IgD-negative memory B cell (primary cell): ENCODE measurements at regions not wholly inside any gene's neighbourhood (a gene's known extent, or its start where the extent isn't known, plus 50 kb on each side); places are given as distances from the start of the nearest gene placed in this dataset.

Experiments used
- H3K27ac Mint-ChIP-seq, 3 donors: one replicate each; pipeline ENCODE4 v1.8.0; 2020 to 2022; ENCODE audit warnings: mild to moderate bottlenecking in 3 of 3, mixed read lengths in 3 of 3, moderate library complexity in 1 of 3
- H3K27me3 Mint-ChIP-seq: one replicate; pipeline ENCODE4 v1.8.0; 2021; ENCODE audit warnings: mixed read lengths
- H3K36me3 Mint-ChIP-seq: one replicate; pipeline ENCODE4 v1.8.0; 2020; ENCODE audit warnings: mild to moderate bottlenecking, mixed read lengths
- H3K4me1 Mint-ChIP-seq, 3 donors: one replicate each; pipeline ENCODE4 v1.8.0; 2020 to 2022; ENCODE audit warnings: mixed read lengths in 3 of 3, mild to moderate bottlenecking in 1 of 3
- H3K4me3 Mint-ChIP-seq, 4 donors: one replicate each; pipeline ENCODE4 v1.8.0; 2020 to 2022; ENCODE audit warnings: mild to moderate bottlenecking in 4 of 4, mixed read lengths in 4 of 4, moderate library complexity in 3 of 4
- H3K9me3 Mint-ChIP-seq, 3 donors: one replicate each; pipeline ENCODE4 v1.8.0; 2020 to 2021; ENCODE audit warnings: mixed read lengths in 3 of 3, mild to moderate bottlenecking in 1 of 3

DNA sequence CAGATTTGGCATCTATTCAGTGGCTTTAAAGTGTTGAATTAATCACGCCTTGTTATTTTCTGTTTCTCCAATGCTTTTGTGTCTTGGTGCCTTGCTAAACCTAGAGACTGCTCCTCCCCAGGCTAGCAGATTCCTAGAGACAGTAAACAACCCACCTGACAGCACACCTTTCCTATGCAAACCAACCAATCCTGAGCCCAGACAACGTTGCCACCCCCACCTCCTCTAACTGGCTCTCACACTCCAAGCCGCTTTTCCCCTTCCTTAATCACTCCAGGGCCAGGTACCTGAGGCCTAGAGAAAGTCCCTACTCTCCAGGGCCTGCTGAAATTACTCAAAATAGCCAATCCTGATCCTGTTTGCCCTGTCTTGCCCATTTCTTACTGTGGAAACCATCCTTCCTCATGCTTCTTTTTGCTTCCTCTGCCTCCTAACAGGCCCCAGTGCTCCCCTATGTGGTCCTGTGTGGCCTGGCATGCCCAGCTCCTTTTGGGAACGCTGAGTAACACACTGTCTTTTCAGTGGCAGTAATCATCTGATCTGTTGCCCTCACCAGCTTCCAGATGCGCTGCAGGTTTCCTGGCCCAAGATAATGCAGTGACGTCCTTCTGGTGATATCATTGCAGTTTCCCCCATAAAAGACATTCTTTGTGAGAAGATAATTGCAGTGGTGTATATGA lies 53.4 kb downstream of the GAS1 start:
- Mint-ChIP-seq H3K27me3 (peaks cover under 1% of the 10 kb centered on the region), H3K4me3 (no peak overlapping the region), H3K4me1 (no peaks in the 10 kb centered on the region), H3K36me3 (no peaks in the 10 kb centered on the region), H3K27ac (no peak overlapping the region), H3K9me3 (peaks cover 0 to 2% (median 0%) of the 10 kb centered on the region in 3 donors)

DNA sequence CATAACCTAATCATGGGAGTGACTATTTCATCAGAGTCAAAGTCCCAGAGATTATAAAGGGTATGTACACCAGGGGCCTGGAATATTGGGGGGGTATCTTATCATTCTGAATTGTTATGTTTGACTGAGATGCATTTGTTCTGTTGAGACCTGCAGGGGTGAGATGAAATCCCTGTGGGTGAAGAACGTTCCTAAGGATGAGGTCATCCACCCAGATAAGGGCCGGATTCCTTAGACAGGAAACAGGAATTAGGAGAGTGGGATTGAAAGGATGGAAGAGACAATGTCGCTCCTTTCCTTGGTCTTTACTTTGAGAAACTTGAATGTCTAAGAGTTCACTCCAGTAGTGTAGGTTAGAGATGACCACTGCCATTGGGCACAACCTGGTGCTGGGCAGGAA lies 54.7 kb downstream of the GAS1 start:
- Mint-ChIP-seq H3K27me3 (no peaks in the 10 kb centered on the region), H3K4me1 (no peaks in the 10 kb centered on the region), H3K27ac (no peak overlapping the region), H3K9me3 (peaks cover 0 to 2% (median 0%) of the 10 kb centered on the region in 3 donors), H3K4me3 (no peak overlapping the region), H3K36me3 (no peaks in the 10 kb centered on the region)

DNA sequence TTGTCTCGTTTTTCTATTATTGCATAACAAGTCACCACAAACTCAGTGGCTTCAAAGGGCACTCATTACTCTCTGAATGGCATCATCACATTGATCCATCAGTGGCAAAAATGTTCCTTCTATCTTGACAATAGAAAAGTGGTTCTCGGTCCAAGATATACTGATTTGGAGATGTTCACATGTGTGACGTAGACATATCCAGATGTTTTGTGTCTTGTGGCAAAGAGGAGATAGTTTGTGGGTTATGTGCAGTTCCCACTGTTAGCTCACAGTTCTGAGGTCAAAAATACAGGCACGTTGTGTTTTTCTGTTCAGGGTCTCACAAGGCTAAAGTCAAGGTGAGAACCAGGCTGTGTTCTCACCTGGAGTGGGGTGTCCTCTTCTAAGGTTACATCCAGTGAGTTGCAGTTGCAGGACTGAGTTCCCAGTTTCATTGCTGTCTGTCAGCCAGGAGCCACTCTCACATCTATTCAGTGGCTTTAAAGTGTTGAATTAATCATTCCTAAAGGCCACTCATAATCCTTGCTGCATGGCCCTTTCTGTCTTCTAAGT lies 55.3 kb downstream of the GAS1 start:
- Mint-ChIP-seq H3K27me3 (no peaks in the 10 kb centered on the region), H3K4me3 (no peak overlapping the region), H3K36me3 (no peaks in the 10 kb centered on the region), H3K27ac (no peak overlapping the region), H3K9me3 (peaks cover 0 to 2% (median 0%) of the 10 kb centered on the region in 3 donors), H3K4me1 (no peaks in the 10 kb centered on the region)

GRCh38 chr9:86891091-86891490 lies 56.2 kb downstream of the GAS1 start:
- Mint-ChIP-seq H3K36me3 (no peaks in the 10 kb centered on the region), H3K27ac (no peak overlapping the region), H3K27me3 (peaks cover 5% of the 10 kb centered on the region), H3K4me3 (no peak overlapping the region), H3K9me3 (no peaks in the 10 kb centered on the region), H3K4me1 (no peaks in the 10 kb centered on the region)

- H3K36me3 Mint-ChIP-seq: no peaks in the 10 kb centered on the region
- H3K27me3 Mint-ChIP-seq: peaks cover 5% of the 10 kb centered on the region
- peaks cover 0 to 1% (median 0%) of the 10 kb centered on the region in 3 donors for H3K4me1 Mint-ChIP-seq
- H3K9me3 Mint-ChIP-seq: no peaks in the 10 kb centered on the region
- H3K4me3 Mint-ChIP-seq: no peak overlapping the region
- H3K27ac Mint-ChIP-seq: no peak overlapping the region
Observed at GRCh38 chr9:86885232-86885631, 62.1 kb downstream of the GAS1 start.

- no peaks in the 10 kb centered on the region for H3K36me3 Mint-ChIP-seq
- H3K9me3 Mint-ChIP-seq: peaks cover 0 to 7% (median 0%) of the 10 kb centered on the region in 3 donors
- H3K4me1 Mint-ChIP-seq: no peaks in the 10 kb centered on the region
- no peak overlapping the region for H3K27ac Mint-ChIP-seq
- no peak overlapping the region for H3K4me3 Mint-ChIP-seq
- no peaks in the 10 kb centered on the region for H3K27me3 Mint-ChIP-seq
Observed at GRCh38 chr9:86876621-86877196, 70.6 kb downstream of the GAS1 start.

DNA sequence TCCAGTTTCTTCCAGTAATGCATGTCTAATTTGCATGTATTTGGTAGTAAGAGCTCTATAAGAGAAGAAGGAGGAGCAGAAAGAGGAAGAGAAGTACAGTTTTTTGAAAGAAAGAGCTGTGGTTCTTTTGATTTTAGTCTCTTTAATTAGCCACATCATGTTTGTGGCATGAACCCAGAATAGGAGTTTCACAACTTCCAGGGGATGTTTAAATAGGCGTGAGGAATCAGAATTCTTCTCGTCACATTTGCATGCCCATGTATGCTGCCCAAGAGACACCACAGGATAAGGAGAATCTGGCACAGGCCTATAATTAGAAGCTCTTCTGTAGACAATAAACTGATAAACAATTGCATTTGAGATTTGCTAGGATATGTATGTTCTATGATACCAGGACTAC lies 78.7 kb downstream of the GAS1 start:
- H3K4me1 Mint-ChIP-seq: no peaks in the 10 kb centered on the region
- no peak overlapping the region for H3K4me3 Mint-ChIP-seq
- H3K27ac Mint-ChIP-seq: no peak overlapping the region
- peaks cover 0 to 7% (median 0%) of the 10 kb centered on the region in 3 donors for H3K9me3 Mint-ChIP-seq
- no peaks in the 10 kb centered on the region for H3K27me3 Mint-ChIP-seq
- H3K36me3 Mint-ChIP-seq: no peaks in the 10 kb centered on the region

- H3K9me3 Mint-ChIP-seq: peaks cover 0 to 4% (median 0%) of the 10 kb centered on the region in 3 donors
- no peak overlapping the region for H3K27ac Mint-ChIP-seq
- H3K4me1 Mint-ChIP-seq: no peaks in the 10 kb centered on the region
- H3K4me3 Mint-ChIP-seq: no peak overlapping the region
- no peaks in the 10 kb centered on the region for H3K27me3 Mint-ChIP-seq
- no peaks in the 10 kb centered on the region for H3K36me3 Mint-ChIP-seq
Observed at GRCh38 chr9:86867804-86868313, 79.4 kb downstream of the GAS1 start.

DNA sequence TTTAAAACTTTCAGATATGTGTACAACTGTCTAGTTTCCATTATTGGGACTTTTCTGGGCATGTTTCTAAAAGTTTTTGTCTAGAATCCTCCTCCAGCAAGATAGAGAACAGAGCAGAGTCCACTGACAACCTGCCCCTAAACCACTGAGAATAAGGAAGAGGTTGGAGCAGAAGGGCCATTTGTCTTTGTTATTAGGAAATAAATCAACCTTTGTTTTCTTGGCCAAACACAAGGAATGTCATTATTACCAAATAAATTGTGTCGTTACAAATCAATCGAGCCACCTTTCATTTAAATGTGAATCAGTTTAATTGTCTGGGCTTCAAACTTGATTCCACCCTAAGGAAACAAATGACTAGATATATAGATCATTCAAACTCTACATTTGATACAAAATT lies 81.4 kb downstream of the GAS1 start:
- H3K27ac Mint-ChIP-seq: no peak overlapping the region
- H3K4me1 Mint-ChIP-seq: no peaks in the 10 kb centered on the region
- H3K27me3 Mint-ChIP-seq: no peaks in the 10 kb centered on the region
- H3K36me3 Mint-ChIP-seq: no peaks in the 10 kb centered on the region
- peaks cover 0 to 2% (median 0%) of the 10 kb centered on the region in 3 donors for H3K9me3 Mint-ChIP-seq
- no peak overlapping the region for H3K4me3 Mint-ChIP-seq

DNA sequence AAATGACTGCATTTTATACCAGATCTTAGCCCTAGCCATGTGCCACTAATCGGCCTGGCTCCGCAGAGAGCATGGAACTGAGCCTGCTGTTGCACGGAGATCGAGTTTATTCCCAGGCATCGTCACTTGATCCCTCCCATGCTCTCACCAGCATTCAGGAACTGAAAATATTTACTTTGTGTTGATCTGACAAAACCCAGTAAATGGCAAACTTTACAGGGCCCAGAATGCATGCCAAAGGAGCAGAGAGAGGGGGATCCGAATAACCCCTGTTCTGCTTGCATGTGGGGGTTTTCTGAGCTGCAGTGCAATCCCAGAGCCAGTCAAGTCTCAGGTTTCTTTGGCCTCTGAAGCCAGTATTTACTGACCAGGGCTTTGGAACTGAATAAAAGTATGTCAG lies 87.3 kb downstream of the GAS1 start:
- Mint-ChIP-seq H3K27ac (no peak overlapping the region), H3K4me1 (no peaks in the 10 kb centered on the region), H3K36me3 (no peaks in the 10 kb centered on the region), H3K27me3 (peaks cover 2% of the 10 kb centered on the region), H3K9me3 (no peaks in the 10 kb centered on the region), H3K4me3 (no peak overlapping the region)

- no peaks in the 10 kb centered on the region for H3K36me3 Mint-ChIP-seq
- H3K4me3 Mint-ChIP-seq: no peak overlapping the region
- no peaks in the 10 kb centered on the region for H3K4me1 Mint-ChIP-seq
- peaks cover 2% of the 10 kb centered on the region for H3K27me3 Mint-ChIP-seq
- H3K9me3 Mint-ChIP-seq: no peaks in the 10 kb centered on the region
- no peak overlapping the region for H3K27ac Mint-ChIP-seq
Observed at GRCh38 chr9:86859056-86859455, 88.2 kb downstream of the GAS1 start.

GRCh38 chr9:86858009-86858408 lies 89.3 kb downstream of the GAS1 start:
- Mint-ChIP-seq H3K4me3 (no peak overlapping the region), H3K36me3 (no peaks in the 10 kb centered on the region), H3K4me1 (no peaks in the 10 kb centered on the region), H3K9me3 (no peaks in the 10 kb centered on the region), H3K27me3 (peaks cover 2% of the 10 kb centered on the region), H3K27ac (no peak overlapping the region)

- peaks cover 2% of the 10 kb centered on the region for H3K27me3 Mint-ChIP-seq
- H3K36me3 Mint-ChIP-seq: no peaks in the 10 kb centered on the region
- H3K9me3 Mint-ChIP-seq: no peaks in the 10 kb centered on the region
- H3K27ac Mint-ChIP-seq: no peak overlapping the region
- no peaks in the 10 kb centered on the region for H3K4me1 Mint-ChIP-seq
- no peak overlapping the region for H3K4me3 Mint-ChIP-seq
Observed at GRCh38 chr9:86856259-86856658, 91.0 kb downstream of the GAS1 start.

GRCh38 chr9:86854898-86855523 lies 92.3 kb downstream of the GAS1 start:
- Mint-ChIP-seq H3K9me3 (no peaks in the 10 kb centered on the region), H3K4me3 (no peak overlapping the region)

DNA sequence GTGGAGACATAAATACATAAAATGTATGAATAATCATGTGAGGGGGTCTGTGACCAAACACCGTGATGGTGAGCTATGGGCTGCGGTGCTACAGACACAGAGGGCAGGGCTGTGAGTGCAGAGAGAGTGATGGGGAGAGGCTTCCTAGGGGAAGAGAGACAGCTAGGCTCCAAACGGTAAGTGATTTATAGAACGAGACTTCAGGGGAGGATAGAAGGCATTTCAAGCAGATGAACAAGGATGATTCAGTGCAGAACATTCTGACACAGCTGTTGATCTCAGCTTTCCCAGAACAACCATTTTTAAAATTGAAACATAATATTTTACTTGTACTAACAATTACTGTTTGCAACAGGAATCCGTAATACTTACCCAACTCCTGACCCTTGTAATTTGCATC lies 100.7 kb downstream of the GAS1 start:
- no peaks in the 10 kb centered on the region for H3K9me3 Mint-ChIP-seq
- H3K4me1 Mint-ChIP-seq: no peaks in the 10 kb centered on the region
- H3K36me3 Mint-ChIP-seq: no peaks in the 10 kb centered on the region

More at GRCh38 chr9:86854898-86855523, 92.3 kb downstream of the GAS1 start:
- no peak overlapping the region for H3K27ac Mint-ChIP-seq
- no peaks in the 10 kb centered on the region for H3K36me3 Mint-ChIP-seq
- no peaks in the 10 kb centered on the region for H3K4me1 Mint-ChIP-seq
- peaks cover 2% of the 10 kb centered on the region for H3K27me3 Mint-ChIP-seq

More for the DNA sequence above, 100.7 kb downstream of the GAS1 start:
- Mint-ChIP-seq H3K4me3 (no peak overlapping the region), H3K27me3 (peaks cover 4% of the 10 kb centered on the region), H3K27ac (no peak overlapping the region)
